NCI-H345 treated with DMSO at 0.1 percent for 48 hours (cell line): ENCODE measurements at regions not wholly inside any gene's neighbourhood (a gene's known extent, or its start where the extent isn't known, plus 50 kb on each side); places are given as distances from the start of the nearest gene placed in this dataset.

ENCODE experiments used
- DNase-seq: peaks from one replicate; lab custom pipeline; 2025; ENCODE audit not compliant: unreplicated experiment; lab: John Stamatoyannopoulos, UW

DNA sequence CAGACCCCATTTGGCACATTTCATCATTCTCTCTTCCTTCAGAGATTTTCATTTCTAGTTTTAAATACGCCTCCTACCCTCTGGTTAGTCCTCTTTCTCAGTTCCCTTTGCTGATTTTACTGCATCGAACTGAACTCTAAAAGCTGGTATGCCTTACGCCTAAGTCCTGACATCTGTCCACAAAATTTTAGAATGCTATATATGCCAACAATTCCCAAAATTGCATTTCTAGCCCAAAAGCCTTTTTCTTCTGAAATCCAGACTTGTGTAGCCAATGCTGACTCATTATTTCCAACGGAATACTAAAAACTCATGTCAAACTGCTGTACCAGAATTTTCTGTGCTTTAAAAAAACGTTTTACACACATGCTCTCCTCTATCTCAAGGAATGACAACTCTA lies 1124.4 kb upstream of the TENM4 start:
- no peak for DNase-seq

DNA sequence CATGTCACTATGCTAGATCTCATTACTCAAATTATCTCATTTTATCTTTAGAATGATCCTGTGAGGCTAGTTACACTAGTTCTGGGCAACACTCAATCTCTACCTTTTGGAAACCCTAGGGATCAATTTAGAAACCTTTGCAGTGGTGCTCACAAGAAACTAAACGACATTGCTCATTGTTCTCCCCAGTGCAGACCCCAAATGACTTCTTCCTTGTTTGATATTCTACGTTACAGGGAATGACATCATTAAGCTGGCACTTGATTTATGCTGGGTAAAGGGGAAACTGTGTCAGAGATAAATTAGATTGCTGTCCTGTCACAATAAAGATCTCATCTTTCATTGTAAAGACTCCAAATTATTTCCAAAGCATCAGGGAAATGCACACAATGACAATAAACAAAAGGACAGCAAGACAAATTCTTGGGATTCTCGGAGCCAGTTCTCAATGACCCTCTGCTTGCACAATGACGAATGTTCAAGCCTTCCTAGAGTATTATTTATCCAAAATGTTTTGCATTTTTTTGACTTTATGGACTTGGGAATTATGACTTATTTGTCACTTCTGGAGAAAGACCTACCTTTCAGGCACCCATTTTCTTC lies 1121.8 kb upstream of the TENM4 start:
- DNase-seq = no peak

DNA sequence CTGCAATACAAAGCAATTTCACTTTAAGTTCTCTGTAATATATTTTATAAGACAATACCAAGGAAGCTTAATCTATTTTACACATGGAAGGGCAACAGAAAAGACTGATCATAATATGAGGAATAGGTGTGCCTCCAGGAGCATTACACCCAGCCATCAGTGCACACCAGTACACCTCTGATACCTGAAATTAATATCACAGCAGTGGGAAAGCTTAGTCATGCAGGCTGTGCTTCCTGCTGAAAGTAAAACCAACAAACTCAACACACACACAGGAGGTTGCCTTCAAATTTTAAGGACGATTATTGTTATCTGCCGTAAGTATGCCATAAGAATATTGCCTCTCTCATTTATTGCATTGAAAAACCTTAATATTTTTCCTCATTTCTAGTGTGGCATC lies 1119.1 kb upstream of the TENM4 start:
- no peak for DNase-seq

DNA sequence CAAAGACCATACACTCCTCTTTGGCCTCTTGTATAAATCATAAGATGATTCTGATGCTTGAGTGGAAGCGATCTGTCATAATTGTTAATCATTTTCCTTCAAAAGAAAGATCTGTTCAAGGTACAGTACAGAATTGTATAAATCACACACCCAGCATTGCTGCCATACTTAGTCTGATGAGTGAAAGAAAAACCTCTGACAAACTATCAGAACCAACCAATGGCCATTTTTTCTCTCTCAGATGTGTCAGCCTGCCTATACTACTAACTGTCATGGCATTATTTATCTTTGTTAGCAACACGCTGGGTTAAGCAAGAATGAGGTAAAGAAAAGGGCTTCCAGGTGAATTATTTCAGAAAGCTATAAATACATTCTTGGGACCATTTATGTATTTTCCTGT lies 1112.7 kb upstream of the TENM4 start:
- no peak for DNase-seq

DNA sequence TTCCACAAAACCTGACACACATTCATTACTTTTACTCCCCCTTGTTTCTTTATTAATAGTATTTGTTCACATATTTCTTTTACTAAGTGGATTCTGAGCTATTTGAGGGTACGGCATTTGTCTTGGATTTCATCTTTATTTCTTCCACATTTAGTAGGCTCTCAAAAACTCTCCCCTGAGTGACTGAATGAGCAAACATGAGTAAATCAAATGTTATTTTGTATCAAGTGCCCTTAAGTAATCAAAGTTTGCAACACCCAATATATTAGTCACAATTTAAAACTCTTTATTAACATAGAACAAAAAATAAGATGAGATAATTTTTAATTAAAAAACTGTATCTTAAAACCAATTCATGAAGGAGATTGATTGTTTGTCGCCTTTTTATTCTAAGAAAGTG lies 1101.9 kb upstream of the TENM4 start:
- no peak for DNase-seq

DNA sequence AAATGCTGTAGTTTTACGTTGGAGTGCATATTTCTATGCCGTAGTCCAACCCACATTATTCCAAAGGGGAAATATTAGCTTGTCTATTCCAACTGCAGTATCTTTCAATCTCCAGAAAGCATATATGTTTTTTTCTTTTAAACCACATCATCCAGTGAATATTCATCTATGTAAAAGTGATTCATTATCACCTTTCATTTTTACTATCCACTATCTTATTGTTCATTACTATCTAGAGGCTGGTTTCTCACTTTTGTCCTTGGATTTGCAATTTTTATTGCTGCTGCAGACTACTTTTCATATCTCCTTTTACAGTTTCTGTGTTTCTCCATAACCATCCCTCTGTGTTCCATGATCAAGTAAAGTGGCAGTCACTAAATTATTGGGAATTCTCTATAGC lies 1097.2 kb upstream of the TENM4 start:
- no peak for DNase-seq

DNA sequence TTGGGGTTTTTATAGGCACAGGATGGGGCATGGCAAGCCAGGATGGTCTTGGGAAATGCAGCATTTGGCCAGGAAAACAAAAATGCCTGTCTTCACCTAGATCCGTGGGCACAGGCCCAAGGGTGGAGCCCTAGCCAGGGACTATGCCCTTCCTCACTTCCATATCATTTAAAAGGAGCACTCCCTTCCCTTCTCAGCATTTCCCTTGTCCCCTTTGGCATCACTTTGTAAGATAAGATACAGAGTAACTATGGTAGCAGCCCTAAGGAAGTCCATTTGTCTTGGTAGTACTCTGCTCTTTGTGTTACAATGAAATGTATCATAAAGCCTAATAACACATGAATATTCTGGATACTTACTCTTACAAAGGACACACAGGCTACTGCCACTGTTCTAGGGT lies 1092.6 kb upstream of the TENM4 start:
- DNase-seq = no peak

DNA sequence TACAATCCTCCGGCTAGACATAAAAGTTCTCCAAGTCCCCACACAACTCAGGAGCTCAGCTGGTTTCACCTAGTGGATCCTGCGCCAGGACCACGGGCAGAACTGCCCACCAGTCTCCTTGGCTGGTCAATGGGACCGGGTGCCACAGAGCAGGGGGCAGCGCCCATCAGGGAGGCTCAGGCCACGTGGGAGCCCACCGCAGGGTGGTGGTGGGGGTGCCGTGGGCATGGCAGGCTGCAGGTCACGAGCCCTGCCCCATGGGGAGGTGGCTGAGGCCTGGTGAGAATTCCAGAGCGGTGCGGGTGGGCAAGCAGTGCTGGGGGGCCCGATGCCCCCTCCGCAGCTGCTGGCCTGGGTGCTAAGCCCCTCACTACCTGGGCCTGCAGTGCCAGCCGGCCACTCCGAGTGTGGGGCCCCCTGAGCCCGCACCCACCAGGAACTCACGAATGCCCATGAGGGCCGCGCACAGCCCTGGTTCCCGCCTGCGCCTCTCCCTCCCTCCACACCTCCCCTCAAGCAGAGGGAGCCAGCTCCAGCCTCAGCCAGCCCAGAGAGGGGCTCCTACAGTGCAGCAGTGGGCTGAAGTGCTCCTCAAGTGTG lies 1091.9 kb upstream of the TENM4 start:
- no peak for DNase-seq

DNA sequence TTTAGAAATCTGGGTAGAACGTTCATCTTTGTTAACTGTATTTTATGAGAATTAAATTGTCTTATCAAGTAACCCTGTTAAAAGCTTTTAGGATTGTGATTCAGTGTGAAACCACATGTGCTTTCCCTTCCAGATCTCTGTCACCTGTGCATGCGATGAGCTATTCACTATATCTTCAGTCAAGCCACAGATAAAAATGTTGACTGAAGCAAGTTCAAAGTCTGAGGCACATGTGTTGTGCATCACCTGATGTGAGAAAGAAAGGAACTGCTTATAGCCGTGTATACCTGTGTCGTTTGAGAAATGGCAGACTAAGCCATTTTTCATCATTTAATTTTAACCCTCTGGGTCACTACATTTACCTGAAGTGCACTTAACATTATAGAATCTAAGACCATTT lies 1088.9 kb upstream of the TENM4 start:
- DNase-seq = no peak

DNA sequence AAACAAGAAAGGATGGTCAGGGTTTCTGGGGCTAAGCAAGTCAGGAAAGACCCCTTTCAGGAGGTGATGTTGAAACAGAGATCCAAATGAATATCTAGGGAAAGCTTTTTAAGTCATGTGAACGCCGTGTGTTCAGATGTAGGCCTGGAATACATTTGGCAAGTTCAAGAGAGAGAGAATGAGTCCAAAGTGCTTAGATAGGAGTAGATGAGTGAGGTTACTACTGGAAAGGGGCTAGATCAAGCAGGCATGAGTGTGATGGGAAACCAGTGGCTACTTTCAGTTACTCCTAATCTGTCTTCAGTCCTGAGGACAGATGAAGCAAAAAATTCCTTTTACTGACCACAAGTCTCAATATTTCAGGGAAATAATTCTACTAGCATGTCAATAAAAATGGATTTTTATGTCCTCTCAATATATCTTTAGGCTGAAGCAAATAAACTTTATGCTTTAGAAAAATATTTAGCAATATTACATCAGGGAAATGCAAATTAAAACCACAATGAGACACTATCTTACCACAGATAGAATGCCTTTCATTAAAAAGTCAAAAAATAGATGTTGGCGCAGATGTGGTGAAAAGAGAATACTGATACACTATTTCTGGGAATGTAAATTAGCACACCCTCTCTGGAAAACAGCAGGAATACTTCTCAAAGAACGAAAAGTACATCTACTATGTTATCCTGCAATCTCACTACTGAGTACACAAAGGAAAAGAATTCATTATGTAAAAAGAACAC lies 1085.0 kb upstream of the TENM4 start:
- DNase-seq = no peak

DNA sequence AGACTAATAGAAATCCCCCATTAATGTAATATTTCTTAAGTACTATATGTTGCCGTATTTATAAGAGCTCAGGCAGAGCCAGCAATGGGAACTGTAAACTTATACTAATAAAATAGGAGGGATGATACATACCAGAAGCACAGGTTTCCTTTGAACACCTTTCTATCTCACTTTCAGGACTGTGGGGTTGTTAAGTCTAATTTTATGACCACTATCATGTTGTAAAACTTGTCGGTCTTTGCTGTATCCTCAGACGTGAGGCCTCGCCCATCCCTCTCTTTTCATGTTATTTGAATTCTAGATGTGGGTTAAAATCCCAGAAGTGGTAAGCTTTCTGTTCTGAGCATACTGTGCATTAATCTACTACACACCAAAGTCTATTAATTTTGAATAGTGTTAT lies 1083.5 kb upstream of the TENM4 start:
- no peak for DNase-seq

DNA sequence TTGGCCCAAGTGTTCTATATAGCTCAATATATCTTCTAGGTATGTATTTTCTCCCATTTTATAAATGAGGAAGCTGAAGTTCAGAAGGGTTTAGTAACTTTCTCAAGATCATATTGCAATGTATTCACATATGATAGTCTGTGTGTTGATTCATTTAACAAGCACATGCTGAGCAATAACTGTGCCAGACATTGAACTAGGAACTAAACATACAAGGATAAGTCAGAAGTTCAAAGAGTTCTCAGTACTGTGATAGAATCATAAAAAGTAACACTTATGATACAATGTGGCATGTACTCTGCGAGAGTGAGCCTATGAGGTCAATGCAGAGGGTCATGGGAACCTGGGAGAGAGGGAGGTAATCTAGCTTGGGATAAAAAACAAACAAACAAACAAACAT lies 1082.2 kb upstream of the TENM4 start:
- DNase-seq = no peak

DNA sequence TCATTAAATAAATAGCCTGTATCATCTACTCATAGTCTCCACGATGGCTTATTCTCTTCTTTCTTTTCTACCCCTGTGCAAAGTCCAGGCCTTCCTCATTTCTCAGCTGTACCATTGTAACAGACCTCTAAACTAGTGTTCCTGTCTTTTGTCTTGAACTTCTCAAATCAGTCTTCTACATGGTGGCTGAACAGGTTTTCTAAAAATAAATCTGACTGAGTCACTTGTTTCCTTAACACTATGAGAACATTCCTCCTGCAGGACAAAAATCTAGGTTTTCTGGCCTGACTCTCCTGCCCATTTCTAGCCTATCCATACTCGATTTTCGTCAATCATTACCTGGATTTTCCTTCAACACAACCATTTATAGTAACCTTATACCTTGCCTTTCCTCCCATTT lies 1080.8 kb upstream of the TENM4 start:
- DNase-seq = no peak

DNA sequence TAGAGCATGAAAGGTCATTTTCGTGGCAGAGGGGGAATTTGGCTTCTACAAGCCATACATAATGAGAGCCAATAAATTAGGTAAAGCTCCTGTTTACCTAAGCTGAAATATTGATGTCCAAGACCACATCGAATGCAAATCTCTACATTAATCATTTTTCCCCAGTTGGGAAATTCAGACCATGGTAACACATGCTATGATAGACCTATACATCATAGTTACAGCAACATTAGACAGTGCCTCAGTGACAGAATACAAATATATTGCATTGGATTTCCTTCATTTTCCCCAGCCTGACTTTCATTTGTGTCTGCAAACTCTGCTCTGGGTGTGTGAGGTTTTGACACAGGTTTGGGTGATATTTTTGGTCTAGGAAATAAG lies 1079.7 kb upstream of the TENM4 start:
- DNase-seq = no peak

DNA sequence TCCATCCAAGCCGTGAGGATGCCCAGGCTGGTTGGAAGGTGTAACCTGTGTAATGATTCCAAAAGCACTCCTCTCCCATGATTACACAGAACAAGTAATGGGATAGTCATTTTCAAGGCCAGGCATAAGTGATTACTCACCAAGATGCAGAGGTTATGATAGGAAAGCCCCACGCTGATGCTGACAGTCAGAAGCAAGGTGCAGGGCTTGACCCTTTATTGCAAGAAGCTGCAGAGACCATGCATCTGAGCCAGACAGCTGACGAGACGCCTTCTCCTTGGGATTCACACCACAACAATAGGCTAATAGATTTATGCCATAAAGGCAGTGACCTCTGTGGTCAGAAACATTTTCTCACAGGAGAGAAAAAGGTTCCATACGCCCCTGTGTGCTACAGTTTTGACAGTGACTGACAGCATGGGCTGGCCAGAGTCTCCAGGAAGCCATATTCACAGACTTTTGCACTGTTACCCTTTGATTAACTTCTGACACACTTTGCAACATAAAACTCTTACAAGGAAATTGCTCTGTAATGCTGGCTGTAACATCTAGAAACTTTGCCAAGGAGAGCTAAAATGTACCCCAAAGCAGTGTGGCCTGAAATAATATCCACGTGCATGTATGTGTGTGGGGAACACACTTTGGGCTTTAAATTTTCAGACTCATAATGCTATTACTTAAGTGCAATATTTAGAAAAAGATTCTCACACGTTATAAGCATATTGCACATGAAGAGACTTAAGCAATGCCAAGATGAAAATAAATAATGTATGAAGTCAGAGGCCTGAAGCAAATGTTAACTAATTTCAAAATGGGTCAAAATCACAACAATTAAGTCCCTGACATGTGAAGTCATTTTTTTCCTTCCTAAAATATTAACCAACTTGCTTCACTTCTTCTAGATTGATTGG lies 1079.0 kb upstream of the TENM4 start:
- DNase-seq = no peak

DNA sequence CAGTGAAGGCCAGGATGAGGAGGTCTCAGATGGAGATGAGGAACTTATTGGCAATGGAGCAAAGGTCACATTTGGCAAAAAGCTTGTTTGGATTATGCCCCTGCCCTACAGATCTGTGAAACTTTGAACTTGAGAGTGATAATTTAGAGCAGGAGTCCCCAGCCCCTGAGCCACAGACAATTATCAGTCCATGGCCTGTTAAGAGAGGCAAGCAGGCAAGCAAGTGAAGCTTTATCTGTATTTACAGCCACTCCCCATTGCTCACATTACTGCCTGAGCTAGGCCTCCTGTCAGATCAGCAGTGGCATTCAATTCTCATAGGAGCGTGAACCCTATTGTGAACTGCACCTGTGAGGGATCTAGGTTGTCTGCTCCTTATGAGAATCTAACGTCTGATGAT lies 1076.9 kb upstream of the TENM4 start:
- DNase-seq = no peak

DNA sequence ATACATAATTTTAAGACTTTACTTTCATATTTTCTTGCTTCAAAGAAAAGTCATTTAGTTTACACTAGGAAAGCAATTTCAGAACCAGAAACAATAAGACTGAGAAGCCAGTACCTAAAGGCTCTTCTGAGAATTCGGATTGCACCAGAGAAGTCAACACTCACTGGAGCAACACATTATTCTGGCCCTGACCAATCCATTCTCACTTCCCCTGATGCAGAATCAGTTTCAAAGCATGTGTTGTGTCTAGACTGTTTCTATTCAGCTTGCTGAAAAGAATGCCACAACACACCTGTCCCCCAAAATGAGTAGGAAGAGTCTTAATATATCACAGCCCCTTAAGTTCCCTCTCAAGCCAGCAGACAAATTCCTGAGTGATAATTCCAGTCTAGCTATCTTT lies 1074.3 kb upstream of the TENM4 start:
- DNase-seq = no peak

DNA sequence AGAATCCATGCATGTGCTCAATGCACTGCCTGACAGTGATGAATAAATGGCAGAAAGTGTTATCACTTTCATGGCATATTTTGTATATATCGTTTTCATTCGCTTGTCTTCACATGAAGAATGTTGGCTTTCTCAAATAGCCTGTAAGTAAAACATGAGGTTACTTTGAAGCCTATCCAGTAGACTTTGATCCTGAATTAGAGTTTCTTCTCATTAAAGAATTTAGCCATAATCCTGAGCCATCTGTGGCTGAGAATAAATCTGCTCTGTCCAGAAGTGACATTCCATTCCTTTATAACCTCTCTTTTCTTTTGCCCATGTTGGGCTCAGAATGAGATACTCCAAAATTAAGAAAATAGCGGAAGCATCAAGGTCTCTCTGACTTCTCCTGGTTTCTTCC lies 1071.7 kb upstream of the TENM4 start:
- DNase-seq = no peak

DNA sequence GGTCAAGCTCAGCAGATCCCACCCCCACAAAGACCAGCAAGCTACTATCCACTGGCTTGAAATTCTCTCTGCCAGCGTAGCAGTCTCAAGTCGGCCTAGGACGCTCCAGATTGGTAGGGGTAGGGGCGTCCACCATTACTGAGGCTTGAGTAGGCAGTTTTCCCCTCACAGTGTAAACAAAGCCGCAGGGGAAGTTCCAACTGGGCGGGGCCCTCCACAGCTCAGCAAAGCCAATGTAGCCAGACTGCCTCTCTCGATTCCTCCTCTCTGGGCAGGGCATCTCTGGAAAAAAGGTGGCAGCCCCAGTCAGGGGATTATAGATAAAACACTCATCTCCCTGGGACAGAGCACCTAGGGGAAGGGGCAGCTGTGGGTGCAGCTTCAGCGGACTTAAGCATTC lies 1064.9 kb upstream of the TENM4 start:
- DNase-seq = no peak

DNA sequence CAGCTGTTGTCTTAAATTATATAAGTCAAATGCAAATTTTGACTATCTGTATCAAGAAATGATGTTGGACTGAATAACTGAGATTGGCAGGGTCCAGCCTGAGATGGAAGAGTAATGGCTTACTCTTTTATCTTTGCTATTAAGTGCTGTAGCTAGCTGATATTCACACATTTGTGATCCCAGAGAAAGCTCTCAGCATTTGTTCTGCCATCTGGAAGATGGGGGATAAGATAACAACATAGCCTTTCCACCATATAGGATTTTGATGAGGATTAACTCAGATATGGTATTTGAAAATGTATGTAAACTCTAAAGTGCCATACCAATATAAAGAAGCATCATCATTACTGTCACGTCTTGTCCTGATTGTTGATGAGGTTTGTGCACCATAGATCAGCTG lies 1063.2 kb upstream of the TENM4 start:
- DNase-seq = no peak

DNA sequence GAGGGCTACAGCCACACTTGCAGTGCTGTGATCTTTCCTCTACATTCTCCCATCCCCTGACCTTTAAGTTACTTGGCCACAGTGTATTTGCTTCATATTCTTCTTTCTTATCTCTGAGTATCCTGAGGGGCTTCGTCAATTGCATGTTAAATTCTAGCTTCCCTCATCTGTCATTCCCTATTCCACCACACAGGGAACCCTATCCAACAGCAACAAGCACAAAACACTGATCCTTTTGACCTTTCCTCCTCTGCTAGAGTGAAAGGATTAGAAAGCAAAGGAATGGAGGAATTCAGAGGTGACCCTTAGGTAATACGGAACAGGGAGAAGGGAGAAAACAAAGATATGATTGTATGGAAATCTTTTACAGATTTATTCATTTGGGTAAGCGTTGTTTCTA lies 1061.7 kb upstream of the TENM4 start:
- DNase-seq = no peak

DNA sequence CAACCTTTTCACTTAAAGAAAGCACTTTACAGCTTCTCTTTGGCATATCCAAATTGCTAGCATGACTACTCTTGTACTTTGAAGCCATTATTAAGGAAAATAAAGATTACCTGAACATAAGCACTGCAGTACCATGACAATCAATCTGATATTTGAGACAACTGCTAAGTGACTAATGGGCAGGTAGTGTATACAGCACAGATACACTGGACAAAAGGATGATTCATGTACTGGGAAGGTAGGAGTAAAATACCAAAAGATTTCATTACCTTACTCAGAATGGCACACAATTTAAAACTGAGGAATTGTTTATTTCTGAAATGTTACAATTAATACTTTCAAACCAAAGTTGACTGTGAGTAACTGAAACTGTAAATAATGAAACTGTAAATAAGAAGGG lies 1054.3 kb upstream of the TENM4 start:
- DNase-seq = no peak
